ENCODE measurements at regions not wholly inside any gene's neighbourhood (a gene's known extent, or its start where the extent isn't known, plus 50 kb on each side); places are given as distances from the start of the nearest gene placed in this dataset.

DNA sequence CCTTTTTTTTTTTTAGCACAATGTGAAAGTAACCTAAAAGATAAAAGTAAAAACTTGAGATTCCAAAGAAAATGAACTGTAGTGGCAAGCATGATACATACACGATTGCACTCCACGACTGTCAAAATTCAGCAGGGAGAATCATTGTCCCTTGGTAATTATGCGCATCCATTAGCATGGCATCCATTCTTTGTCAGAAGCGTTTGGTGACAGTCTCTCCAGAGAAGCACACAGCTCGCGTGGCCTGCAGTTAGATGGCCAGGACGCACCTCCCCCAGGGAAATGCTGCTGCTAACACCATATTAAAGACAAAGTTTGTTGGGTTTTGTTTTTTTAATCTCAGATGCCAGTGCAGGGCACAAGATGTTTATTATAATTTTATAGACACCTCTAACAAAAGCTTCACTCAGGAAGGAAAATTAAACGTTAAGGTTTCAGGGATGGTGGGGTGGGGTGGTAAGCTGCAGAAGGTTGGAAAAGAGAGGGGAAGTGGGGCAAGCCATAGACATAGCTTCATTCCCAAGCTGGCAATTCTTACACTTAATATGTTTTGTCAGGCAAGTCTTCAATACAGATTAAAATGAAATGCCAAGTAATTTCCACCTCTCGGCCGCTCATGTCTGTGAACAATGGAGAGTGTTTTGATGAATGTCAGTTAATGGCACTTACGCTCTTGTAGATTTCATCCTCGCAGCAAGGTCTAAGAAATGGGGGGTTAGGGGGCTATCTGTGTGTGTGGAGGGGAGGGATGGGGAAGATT is 142.8 kb upstream of the TOPAZ1 start:
- H3K4me3 ChIP-seq (ENCODE audit: low read depth, low read length), result no peak overlapping the region
- DNase-seq (ENCODE audit: low read depth), result no peak
- TF ChIP-seq, protein P1, sequence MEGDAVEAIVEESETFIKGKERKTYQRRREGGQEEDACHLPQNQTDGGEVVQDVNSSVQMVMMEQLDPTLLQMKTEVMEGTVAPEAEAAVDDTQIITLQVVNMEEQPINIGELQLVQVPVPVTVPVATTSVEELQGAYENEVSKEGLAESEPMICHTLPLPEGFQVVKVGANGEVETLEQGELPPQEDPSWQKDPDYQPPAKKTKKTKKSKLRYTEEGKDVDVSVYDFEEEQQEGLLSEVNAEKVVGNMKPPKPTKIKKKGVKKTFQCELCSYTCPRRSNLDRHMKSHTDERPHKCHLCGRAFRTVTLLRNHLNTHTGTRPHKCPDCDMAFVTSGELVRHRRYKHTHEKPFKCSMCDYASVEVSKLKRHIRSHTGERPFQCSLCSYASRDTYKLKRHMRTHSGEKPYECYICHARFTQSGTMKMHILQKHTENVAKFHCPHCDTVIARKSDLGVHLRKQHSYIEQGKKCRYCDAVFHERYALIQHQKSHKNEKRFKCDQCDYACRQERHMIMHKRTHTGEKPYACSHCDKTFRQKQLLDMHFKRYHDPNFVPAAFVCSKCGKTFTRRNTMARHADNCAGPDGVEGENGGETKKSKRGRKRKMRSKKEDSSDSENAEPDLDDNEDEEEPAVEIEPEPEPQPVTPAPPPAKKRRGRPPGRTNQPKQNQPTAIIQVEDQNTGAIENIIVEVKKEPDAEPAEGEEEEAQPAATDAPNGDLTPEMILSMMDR (conservative IDR thresholded peaks at IDR 0.05; ENCODE audit: low read depth, low read length), result no peak

DNA sequence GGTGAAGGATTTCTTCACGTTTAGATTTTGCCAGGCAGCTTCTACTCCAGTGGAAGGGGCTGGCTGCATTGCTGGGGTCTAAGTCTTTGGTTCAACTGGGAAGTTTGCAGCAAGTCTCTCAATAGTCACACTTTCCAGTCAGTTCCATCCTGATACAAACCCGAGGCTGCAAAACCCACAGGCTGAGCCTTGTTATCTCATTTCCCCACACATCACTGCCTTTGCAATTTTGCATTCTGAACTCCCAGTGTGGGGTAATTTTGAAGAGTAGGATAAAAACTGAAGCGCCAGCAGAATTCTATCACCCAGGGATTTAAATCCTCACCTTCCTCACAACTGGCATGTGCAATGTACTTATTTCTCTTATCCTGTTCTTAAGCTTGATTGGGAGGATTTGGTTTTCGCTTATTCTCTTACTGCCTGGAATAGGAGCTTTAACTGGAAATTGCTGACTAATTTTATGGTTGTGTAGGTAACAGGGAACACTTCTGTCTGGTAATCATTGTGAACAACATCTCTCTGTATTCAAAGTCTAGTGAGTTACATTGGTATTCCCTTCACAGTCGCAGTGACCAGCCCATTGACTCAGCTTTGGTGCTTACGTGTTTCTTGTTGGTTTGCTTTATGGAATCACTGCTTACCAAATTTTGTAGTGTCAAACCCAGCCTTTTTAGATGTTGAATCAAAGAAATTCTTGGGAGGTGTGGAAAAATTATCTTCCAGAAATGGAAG is 142.0 kb upstream of the TOPAZ1 start:
- DNase-seq (ENCODE audit: low read depth), result no peak
- H3K4me3 ChIP-seq (ENCODE audit: low read depth, low read length), result no peak overlapping the region
- TF ChIP-seq, protein P1 (conservative IDR thresholded peaks at IDR 0.05; ENCODE audit: low read depth, low read length), result no peak

DNA sequence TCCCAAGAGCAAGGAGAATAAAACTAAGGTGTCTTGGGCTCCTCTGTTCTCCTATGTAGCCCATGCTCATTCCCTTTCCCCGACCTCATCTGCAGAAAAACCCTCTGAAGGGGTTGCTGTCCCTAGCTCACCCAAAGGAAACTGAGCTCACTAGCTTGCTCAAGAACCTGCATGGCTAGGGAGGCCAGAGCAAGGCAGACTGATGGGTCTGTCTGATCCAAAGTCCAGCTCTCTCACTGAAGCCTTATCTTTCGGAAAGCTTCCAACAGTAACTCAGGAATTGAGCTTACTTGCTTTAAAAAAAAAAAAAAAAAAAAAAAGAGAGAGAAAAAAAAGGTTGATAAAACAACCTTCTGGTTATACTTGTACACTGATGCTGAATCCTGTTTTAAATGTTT is 141.4 kb upstream of the TOPAZ1 start:
- no peak for DNase-seq (ENCODE audit: low read depth)
- TF ChIP-seq, protein P1 (conservative IDR thresholded peaks at IDR 0.05; ENCODE audit: low read depth, low read length), result no peak
- no peak overlapping the region for H3K4me3 ChIP-seq (ENCODE audit: low read depth, low read length)

DNA sequence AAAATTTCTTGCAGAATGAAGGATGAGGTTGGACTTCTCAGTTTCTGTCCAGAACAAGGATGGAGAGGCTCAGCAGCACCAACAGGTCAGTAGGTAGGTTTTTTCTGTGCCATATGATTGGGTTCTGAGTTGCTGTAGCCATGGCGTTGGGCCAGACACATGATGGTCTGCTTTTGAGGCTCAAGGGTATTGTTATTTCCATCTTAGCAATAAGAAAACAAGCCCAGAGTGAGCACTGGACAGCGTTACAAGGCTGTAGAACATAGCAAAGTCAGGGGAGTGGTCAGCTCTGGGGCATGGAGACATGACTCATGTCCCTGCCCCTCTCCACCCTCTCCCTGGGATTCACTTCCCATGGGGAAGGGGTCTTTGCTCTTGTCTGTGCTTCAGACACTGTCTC is 137.6 kb upstream of the TOPAZ1 start:
- no peak for DNase-seq (ENCODE audit: low read depth)
- TF ChIP-seq, protein P1 (conservative IDR thresholded peaks at IDR 0.05; ENCODE audit: low read depth, low read length), result no peak
- H3K4me3 ChIP-seq (ENCODE audit: low read depth, low read length), result no peak overlapping the region

DNA sequence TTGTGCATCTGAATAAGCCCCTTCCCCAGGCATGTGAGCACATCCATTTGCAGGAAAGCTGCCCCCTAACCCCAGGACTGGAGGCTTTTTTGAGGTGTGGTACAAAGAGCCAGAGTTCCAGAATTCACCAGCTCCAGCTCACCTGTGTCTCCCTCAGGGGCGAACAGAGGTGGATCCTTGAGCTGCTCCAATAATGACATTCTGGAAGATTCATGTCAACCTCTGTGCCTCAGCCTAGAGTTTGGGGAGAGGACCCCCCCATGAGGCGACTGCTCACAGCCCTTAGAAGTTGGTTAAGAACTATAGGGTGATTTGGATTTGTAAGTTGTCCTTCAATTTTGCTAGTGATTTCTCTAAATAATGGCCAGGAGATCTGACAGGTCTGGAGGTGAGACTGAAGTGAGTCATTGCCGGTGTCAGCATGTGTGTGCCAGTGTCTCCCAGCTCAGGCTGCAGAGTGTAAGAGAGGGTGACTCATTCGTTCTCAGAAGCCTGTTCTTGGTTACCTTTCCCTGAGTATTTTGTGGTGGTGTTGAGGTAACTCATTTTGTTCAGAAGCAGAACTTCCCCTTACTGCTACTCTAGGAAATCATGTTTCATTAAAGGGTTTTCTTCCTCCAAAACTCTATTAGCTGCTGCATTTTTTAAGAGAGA is 136.9 kb upstream of the TOPAZ1 start:
- TF ChIP-seq, protein P1 (conservative IDR thresholded peaks at IDR 0.05; ENCODE audit: low read depth, low read length), result no peak
- H3K4me3 ChIP-seq (ENCODE audit: low read depth, low read length), result no peak overlapping the region
- DNase-seq (ENCODE audit: low read depth), result peak; percentile 72

DNA sequence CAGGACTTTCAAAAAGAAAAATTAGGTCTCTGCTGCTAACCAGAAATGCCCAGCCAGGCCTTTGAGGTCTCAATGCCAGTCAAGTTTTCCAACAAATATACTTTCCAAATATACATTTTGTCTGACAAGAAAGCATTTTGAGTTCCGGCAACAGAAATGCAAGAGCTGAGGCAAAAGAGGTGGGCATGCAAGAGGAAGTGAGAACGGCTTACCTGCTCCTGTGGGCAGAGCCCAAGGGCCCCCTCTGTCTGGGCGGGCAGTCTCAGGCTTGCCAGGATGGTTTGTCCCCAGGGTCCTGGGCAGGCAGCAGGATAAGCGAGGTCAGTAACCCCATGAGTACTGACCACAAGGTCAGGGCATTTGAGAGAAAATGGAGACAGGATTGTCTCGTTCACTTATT is 136.1 kb upstream of the TOPAZ1 start:
- no peak overlapping the region for H3K4me3 ChIP-seq (ENCODE audit: low read depth, low read length)
- TF ChIP-seq, protein P1 (conservative IDR thresholded peaks at IDR 0.05; ENCODE audit: low read depth, low read length), result no peak
- DNase-seq (ENCODE audit: low read depth), result no peak

All from epithelial cell of proximal tubule (primary cell).